GM19397 (cell line): ENCODE measurements at regions not wholly inside any gene's neighbourhood (a gene's known extent, or its start where the extent isn't known, plus 50 kb on each side); places are given as distances from the start of the nearest gene placed in this dataset.

Source experiments
- ATAC-seq: cut with Tn5 transposase; IDR thresholded peaks from one replicate; pipeline ENCODE4 v1.9.1; 2021; ENCODE audit warnings: mild to moderate bottlenecking, moderate library complexity; ENCODE audit not compliant: unreplicated experiment

DNA sequence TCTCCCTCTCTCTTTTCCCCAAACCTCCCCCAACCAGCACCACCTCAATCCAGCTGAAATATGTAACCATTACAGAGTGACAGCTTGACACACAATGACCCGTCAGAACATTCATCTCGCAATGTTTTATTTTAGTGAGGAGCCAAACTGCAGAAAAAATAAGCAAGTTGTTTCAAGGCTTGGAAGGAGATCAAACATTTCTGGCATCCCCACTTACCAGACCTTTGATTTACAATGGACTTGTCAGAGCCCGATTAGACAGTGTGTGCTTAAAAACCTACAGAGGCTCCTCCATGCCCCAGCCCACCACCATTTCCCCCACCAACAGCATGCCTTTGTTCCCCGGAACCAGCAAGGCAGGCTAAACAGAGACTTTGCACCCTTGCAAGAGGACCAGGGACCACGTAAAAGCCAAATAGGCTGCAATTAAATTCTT, 382.8 kb upstream of the ZNF507 start:
- ATAC-seq = no peak

DNA sequence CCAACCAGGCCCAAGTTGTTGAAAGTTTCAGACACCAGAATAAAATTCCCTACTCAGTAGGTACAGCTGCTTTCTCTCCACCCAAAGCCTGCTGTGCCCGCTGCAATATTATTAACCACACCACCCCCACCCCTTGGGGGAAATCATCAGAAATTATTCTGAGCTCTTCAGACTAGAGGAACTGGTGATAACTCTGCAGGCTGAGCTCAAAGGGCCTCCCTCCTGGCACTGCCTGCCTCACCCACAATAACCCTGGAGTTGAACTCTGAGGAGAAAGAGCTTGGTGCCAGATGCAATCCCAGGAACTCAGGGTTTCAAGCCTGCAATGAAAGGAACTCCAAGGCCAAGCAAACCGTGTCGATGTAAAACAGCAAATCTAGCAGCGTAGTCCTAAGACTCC, 381.7 kb upstream of the ZNF507 start:
- no peak for ATAC-seq

DNA sequence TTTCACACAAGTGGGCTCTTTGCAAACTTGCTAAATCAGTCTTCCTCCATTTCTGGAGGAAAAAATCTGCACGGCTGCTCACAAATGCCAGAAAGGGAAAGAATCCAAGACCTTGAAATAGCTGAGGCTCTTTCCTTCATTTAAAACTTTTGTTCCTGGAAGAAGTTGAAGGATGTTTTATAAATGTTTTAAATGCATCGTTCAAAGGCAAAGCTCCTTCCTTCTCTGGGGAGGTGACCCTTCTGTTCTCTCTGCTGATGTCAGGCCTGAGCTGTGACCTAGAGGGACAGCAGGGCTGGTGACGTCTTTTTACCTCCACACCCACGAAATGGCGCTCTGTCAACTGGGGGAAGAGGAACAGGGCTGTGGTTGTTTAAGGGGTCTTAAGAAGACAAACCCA, 376.4 kb upstream of the ZNF507 start:
- ATAC-seq = no peak

DNA sequence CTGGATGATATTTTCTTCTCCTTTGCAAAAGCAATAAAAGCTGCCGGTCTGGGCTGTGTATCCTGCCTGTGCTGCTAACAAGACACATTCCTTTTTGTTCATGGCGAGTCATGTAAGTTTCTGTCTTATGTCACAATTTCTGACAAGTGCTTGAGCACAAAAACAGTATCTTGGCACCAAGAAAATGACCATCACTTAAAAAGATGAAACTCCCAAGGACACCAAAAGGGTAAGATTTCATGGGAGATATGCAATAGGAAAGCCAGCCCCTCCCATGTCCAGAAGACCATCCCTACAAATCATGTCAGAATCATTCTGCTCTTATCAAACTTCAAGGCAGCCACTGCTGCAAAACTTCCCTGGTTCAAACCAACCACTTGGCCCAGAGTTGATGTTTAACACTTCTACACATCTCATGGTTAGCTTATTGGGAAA, 375.4 kb upstream of the ZNF507 start:
- no peak for ATAC-seq

DNA sequence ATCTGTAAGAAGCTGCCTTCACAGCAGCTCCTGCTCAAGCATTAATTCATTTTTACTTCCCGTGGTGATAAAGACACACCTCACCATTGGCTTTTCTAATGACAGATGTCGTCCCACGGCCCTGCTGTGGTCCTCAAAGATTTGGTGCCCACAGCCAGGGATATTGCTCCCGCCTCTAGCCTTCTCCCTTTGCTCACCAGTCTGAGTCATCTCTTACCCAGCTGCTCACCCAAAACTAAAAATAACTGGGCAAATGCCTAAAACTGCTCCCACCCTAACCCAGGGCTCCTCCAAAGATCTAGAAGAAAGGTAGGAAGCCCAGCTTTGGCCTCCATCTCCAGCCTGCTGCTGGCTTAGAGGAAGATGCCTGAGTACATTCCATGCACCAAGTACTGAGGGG, 371.1 kb upstream of the ZNF507 start:
- ATAC-seq = no peak

DNA sequence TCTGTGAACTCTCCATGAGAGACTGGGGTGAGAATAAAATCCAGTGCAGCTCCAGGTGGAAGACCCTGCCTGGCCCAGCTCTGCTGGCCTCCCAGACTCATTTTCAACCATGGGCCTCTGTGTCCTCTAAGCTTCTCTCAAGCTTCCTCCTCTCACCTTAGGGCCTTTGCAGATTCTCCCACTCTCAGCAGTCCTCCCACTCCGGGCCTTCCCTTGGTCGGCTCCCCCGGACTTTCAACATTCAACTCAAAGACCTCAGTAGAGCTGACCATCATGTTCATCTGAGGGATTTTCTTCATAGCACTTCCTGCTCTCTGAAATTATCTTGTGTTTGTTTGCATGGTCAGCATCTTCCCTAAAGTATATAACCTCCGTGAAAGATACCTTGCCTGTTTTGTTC, 370.5 kb upstream of the ZNF507 start:
- no peak for ATAC-seq

DNA sequence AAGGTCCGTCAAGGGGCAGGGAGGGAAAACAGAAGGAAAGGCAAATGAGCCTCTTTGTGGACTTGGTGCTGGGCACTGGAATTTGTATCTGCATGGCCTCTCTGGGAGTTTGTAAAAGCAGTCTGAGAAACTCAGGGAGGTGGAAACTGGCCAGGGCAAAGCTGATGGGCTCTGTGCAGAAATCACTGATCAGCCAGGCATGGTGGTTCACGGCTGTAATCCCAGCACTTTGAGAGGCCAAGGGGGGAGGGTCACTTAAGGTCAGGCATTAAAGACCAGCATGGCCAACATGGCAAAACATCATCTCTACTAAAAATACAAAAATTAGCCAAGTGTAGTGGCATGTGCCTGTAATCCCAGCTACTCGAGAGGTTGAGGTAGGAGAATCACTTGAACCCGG, 369.9 kb upstream of the ZNF507 start:
- no peak for ATAC-seq

DNA sequence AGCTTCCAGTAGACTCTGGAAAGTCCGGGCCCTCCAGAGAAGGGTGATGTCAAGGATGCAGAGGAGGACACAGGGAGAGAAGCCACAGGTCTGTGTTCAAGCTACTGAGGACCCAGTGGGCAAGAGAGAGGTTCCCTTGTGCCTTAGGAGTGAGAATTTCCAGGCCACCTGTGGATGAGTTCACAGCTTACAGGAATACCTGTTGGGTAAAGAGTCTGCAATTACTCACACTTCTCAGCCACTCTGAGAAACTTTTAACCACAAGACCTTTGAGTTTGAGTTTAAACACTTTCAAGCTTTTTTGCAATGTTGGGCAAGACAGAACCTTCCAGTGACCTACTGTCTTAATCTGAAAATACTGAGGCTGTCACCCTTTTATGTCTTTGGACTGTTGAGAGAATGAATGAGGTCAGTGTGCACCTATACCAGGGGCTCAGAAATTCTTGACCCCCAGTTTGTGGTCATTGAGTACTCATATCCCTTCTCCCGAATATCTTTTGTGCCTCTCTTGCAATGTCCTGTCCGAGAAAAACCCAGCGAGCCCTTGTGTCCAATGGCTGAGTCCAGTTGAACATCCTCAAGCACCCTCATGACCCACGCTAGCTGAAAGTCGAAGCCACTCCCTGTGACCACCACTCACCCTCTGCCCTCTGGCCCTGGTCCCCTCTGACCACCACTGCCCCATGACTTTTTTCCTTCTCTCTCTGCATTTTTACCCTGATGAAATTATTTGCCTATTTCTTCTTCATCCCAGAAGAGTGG, 368.5 kb upstream of the ZNF507 start:
- ATAC-seq = no peak

DNA sequence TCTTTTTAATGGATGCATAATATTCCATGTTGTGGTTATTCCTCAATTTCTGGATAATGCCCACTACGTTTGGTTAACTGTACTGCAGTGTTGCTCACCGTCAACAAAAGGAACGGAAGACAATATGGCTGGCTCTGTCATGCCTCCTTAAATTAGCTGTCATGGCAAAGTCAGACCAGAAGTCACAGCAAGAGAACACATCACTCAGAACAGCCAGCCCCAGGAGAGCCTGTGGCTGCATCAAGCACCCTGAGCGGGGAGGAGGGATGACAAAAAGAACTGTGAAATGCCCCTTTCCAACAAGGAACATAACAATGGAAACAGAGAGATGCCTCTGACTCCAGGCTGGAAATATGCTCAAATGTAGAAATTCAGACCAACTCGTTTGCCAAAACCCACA, 366.0 kb upstream of the ZNF507 start:
- no peak for ATAC-seq

DNA sequence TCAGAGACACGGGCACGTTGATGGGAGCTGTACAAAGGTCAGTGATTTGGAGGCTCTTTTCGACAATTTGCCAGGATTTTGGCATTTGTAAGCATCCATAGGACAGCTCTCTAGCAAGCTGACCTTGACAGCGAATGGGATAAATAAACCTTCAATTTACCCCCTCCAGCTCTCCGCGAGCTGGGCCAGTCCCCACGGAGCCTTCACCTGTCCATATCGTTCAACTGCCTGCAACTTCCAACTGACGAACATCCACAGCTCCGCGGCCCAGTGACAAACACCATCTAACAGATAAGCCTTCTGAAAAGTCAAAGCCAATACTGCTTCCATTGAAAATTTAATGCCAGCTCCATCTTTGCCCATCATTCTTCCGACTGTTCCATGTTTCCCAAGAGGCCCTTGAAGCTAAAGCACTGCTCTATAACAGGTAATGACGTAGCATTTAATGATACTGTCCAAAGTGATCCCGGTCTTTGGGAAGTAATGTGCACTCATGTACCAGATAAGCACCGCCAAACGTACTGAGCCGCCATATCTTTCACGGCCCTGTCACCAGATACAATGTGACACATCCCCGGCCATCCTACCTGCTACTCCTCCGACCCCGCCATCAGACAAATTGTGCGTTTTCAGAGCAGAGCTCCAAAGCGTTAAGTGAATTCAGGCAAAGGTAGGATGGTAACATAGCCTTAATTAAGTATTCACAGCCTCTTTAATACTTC, 365.3 kb upstream of the ZNF507 start:
- no peak for ATAC-seq

DNA sequence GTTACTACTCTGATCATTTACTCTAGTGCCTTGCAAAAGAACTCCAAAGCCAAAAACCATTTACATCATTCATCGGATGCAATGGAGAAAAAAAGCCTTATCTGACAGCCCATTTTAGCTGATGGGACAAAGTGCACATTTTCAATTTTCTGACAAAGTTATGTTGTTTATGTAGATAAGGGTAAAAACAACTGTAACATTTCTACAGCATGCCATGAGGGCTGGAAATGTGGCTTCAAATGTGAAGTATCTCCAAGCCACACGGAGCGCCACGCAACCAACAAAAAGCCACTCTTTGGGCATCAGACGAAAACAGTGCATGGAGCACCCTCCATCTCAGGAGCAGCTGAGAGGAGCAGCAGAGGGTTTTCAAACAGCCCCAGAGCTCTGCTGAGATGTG, 364.6 kb upstream of the ZNF507 start:
- ATAC-seq = no peak

DNA sequence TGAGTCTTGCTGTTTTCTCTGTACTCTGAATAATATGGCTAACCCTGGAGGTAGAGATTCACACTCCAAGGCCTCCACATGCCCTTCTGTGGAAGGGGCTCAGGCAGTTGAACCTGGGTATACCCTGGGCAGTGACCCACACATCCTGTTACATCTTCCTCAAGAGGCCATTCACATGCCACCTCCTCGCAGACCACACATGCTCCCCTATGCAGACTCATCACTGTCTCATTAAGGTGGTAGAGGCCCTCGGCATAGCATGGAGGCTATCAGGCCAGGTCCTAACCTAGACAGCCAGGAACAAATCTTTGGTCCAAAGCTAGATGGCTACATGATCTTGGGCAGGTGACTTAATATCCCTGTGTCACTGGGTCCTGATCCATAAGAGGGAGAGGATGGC, 363.9 kb upstream of the ZNF507 start:
- ATAC-seq = no peak

DNA sequence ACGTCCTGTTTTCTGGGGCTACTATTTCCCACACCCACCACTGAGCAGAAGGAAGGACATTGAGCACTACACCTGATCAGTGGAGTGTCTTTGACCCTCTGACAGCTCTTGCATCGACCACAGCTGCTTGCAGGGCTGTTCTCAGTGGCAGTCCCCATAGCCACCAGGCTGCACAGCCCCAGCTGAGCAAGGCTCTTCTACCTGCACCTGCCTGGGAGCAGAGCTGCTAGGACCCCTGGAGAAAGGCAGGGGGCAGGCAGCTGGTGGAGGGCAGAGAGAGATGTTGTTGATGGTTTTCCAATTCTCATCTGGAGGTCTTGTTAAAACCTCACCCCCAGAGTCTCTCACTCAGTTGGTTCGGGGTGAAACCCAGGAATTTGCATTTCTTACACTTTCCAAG, 361.8 kb upstream of the ZNF507 start:
- ATAC-seq = no peak

DNA sequence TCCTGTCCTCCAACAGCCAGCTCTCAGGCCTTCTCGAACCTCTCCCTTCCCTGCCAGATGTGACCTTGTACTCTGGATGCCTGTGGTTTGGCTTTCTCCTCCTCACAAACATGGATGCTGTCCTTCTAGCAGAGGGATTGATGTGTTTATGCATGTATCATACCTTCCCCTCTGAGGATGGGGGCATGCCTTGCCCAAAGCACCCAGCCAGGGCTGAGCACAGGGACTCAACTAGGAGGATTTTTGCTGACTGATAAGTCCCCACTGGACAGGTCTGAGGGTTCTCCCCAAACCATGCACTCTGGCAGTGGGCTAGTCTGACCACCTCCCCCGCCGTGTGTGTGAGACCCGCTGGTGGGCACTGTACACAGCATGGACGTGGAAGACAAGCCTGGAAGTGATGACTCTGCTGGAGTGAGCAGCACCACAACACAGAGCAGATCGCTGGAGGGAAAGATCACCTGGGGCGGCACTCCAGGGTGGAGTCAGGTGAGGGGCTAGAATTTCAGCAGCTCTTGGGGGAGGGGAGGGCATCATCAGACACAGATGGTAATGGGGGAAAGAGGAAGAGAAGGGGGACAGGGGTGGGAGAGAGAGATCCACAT, 360.3 kb upstream of the ZNF507 start:
- no peak for ATAC-seq

DNA sequence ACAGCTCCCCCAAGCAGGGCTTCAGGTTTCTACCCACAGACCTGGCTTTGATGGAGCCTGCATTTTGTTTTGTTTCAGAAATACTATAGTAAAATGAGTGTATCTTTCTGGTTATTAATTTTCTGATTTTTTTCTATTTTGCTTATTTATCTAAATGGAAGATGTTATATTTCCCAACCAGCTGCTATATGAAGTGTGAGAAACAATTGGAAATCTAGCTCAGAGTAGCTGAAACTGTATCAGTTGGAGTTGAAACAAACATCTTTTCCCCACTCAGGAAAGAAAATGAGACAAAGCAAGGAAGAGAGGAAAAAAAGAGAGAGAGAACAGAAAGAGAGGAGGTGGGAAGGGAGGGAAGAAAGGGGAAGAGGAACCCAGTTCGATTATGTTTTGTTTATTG, 358.5 kb upstream of the ZNF507 start:
- ATAC-seq = no peak

DNA sequence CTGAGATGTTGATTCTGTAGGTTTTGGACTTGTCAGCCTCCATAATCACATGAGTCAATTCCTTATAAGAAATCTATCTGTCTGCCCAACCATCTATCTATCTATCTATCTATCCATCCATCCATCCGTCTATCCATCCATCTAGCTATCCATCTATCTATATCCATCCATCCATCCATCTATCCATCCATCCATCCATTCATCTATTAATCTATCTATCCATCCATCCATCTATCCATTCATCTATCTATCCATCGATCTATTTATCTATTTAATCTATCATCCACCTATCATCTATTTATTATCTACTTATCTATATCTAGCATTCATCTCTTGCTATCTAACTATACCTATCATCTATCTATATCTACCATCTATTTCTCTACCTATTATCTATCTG, 357.2 kb upstream of the ZNF507 start:
- ATAC-seq = no peak

DNA sequence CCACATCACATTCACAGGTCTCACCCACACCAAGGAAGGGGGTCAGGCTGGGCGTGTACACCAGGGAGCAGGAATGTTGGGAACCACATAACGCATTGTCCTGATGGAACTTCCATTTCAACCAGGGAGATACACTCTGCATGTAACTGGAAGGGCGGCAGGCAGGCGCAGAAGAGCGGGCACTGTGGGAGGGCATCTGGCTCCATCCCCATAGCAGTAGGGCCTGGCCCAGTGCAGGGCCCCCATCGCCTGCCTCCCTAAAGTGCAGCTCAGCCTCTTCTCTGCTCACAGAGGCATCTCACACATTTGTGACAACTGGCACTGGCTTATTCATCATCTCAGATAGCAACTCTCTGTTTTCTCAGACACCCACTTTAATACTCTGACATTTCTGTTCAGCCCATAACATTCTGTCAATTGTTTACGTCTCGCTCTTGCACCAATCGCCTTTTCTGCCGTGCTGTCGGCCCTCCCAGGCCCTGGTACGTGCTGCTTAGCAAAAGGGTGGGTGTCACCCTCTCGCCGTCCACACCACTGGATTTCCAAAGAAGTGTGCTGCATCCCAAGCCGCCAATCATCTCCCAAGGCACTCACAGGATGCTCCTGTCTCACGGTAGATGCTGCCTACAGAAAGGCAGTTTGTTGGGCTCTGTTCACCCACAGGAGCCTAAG, 353.3 kb upstream of the ZNF507 start:
- no peak for ATAC-seq

DNA sequence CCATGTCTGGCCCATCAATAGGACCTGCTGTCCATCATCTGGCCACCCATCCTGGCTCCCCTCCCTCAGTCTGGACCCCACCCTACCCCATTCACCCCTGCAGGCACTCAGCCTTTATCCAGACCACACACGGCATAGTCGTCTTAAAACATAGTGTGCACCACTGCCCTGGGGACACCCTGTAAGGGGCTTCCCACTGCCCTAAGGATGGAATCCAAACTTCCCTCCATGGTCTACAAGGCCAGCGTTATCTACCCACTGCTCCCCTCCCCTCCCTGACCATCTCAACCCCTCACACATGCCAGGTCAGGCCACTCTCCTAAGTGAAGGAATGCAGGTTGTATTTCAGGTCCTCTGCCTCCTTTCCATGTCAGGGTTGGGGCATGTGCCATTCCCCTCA, 352.7 kb upstream of the ZNF507 start:
- ATAC-seq = no peak

DNA sequence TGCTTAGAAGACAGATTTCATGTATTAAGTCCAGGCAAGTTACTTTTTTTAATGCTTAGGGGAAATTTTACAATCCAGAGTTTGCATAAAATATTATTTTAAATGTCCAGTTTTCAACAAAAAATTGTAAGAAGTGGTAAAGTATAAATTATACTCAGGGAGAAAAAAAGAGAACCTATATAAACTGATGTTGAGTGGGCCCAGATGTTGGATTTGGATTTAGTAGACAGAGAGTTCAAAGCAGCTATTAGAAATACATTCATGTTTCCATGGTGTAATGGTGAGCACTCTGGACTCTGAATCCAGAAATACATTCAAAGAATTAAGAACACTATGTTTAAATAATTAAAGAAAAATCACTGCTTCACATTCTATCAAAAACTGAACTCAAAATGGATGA, 349.9 kb upstream of the ZNF507 start:
- ATAC-seq = no peak

DNA sequence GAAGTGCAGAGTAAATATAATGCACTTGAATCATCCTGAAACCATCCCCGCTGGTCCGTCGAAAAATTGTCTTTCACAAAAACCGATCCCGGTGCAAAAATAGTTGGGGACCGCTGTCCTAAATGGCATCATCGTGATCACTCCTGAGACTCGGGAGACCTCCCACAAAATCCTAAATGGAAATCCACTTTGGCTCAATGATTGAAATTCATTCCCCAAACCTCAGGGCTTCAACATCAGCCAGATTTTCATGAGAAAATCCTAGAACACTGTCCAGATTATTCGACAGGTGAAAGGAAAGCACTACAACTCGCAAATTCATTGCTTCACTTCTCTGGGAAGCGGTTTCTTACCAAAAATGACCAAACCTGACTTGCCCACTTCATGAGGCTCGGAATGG, 335.3 kb upstream of the ZNF507 start:
- ATAC-seq = no peak

DNA sequence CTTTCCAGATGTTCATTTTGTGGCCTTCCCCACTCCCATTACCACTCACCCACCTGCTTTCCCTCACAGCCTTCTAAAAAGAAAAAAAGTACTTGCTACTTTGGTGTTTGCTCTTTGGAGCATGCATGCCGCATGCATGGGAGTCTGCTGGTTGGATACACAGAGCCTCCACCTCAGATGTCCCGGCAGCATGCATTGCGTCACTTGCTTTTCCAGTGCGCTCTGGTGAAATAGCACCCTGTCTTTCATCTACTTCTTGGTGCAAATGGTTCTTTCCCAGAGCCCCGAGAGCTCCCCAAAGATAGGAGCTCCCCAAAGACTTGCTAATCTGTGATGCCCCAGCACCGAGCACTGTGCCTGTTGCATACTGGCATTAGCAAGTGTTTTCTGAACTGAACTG, 333.2 kb upstream of the ZNF507 start:
- ATAC-seq = no peak
